ENCODE measurements at regions not wholly inside any gene's neighbourhood (a gene's known extent, or its start where the extent isn't known, plus 50 kb on each side); places are given as distances from the start of the nearest gene placed in this dataset.

- ChIA-PET POLR2A (ENCODE audit: partially characterized antibody) (no interaction called here), CTCF (ENCODE audit: partially characterized antibody) (no interaction called here)
- H3K27ac ChIP-seq (ENCODE audit: low read depth, low read length), result no peak overlapping the region
- H3K27me3 ChIP-seq (ENCODE audit: insufficient read depth, low read length), result no peaks in the 10 kb centered on the region
- Mint-ChIP-seq H3K27me3 (no peaks in the 10 kb centered on the region), H3K36me3 (no peaks in the 10 kb centered on the region), H3K4me1 (no peaks in the 10 kb centered on the region), H3K27ac (no peak overlapping the region), H3K9me3 (peaks cover 0 to 8% (median 4%) of the 10 kb centered on the region in 8 donors), H3K4me3 (no peak overlapping the region)
- no peak for DNase-seq
- H3K36me3 ChIP-seq (ENCODE audit: insufficient read depth, low read length), result no peaks in the 10 kb centered on the region
- intact Hi-C loops (cut with micrococcal nuclease), result no loop called here
- no peak overlapping the region for H3K4me3 ChIP-seq (ENCODE audit: low read length in 2 of 2)
- no peaks in the 10 kb centered on the region for H3K4me1 ChIP-seq (ENCODE audit: insufficient read depth, low read length)
- H3K9me3 ChIP-seq (ENCODE audit: control insufficient read depth in 1 of 2, low read length in 2 of 2), result no peaks in the 10 kb centered on the region
These were observed 288.3 kb upstream of the TCF4 start for GRCh38 chr18:55876254-55876653.

- H3K4me3 ChIP-seq (ENCODE audit: low read length in 2 of 2), result no peak overlapping the region
- H3K9me3 Mint-ChIP-seq, result peaks cover 0 to 9% (median 3%) of the 10 kb centered on the region in 8 donors
- no peak overlapping the region for H3K27ac Mint-ChIP-seq
- no peaks in the 10 kb centered on the region for H3K27me3 Mint-ChIP-seq
- H3K27ac ChIP-seq (ENCODE audit: low read depth, low read length), result no peak overlapping the region
- no peak for DNase-seq
- no peaks in the 10 kb centered on the region for H3K4me1 Mint-ChIP-seq
- H3K27me3 ChIP-seq (ENCODE audit: insufficient read depth, low read length), result no peaks in the 10 kb centered on the region
- H3K4me3 Mint-ChIP-seq, result no peak overlapping the region
- H3K36me3 Mint-ChIP-seq, result no peaks in the 10 kb centered on the region
- H3K9me3 ChIP-seq (ENCODE audit: control insufficient read depth in 1 of 2, low read length in 2 of 2), result no peaks in the 10 kb centered on the region
- ChIA-PET POLR2A (ENCODE audit: partially characterized antibody) (no interaction called here), CTCF (ENCODE audit: partially characterized antibody) (no interaction called here)
- no peaks in the 10 kb centered on the region for H3K36me3 ChIP-seq (ENCODE audit: insufficient read depth, low read length)
- H3K4me1 ChIP-seq (ENCODE audit: insufficient read depth, low read length), result no peaks in the 10 kb centered on the region
- intact Hi-C loops (cut with micrococcal nuclease), result no loop called here
These were observed 287.4 kb upstream of the TCF4 start for GRCh38 chr18:55875371-55875901.

GRCh38 chr18:55869556-55870501 is 281.8 kb upstream of the TCF4 start:
- intact Hi-C loops (cut with micrococcal nuclease), result no loop called here
- Histone ChIP-seq H3K27me3 (ENCODE audit: insufficient read depth, low read length) (no peaks in the 10 kb centered on the region), H3K27ac (ENCODE audit: low read depth, low read length) (no peak overlapping the region), H3K4me3 (ENCODE audit: low read length in 2 of 2) (no peak overlapping the region), H3K36me3 (ENCODE audit: insufficient read depth, low read length) (no peaks in the 10 kb centered on the region), H3K4me1 (ENCODE audit: insufficient read depth, low read length) (no peaks in the 10 kb centered on the region), H3K9me3 (ENCODE audit: control insufficient read depth in 1 of 2, low read length in 2 of 2) (no peaks in the 10 kb centered on the region)
- H3K27me3 Mint-ChIP-seq, result no peaks in the 10 kb centered on the region
- ChIA-PET POLR2A (ENCODE audit: partially characterized antibody) (no interaction called here), CTCF (ENCODE audit: partially characterized antibody) (no interaction called here)
- no peak overlapping the region for H3K4me3 Mint-ChIP-seq
- no peak for DNase-seq
- no peak overlapping the region for H3K27ac Mint-ChIP-seq
- H3K36me3 Mint-ChIP-seq, result no peaks in the 10 kb centered on the region
- no peaks in the 10 kb centered on the region for H3K4me1 Mint-ChIP-seq
- peaks cover 0 to 10% (median 2%) of the 10 kb centered on the region in 8 donors for H3K9me3 Mint-ChIP-seq

DNA sequence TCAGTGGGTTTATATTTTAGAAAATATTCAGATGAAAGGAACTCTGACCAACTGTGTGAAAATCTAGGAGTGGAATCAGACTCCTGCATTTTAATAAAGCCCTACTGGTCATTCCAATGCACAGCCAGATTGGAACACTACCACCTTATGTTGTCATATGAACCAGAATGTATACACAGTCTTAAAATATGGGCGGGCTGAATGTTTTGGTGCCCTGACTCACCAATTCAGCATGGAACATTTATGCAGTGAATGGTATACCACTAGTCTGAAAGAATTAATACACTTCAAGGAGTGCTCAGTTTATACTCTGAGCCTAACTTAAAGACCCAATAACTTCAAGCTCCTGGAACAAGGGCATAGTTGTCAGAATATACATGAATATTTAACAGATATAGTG is 280.9 kb upstream of the TCF4 start:
- CTCF ChIA-PET (ENCODE audit: partially characterized antibody), result no interaction called here

DNA sequence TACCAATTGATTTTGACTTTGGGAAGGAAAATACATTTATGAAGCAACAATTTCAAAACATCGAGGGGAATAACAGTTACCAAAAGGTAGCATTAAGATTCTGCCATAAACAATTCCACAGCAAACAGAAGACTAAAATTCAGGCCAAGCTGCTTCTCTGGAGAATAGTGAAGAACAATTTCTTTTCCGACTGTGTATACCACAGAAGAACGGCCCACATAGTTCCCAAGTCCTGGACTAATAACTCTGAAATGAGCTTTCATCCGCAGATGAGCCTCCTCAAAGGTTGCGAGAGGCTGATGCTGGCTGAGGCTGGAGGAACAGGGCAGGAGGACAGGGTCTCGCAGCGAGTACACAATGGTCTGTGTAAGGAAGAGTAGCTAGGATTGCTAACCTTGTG is 278.9 kb upstream of the TCF4 start:
- no peak overlapping the region for H3K27ac ChIP-seq (ENCODE audit: low read depth, low read length)
- intact Hi-C loops (cut with micrococcal nuclease), result no loop called here
- Mint-ChIP-seq H3K27ac (no peak overlapping the region), H3K36me3 (no peaks in the 10 kb centered on the region), H3K4me3 (no peak overlapping the region), H3K9me3 (peaks cover 0 to 6% (median 3%) of the 10 kb centered on the region in 8 donors), H3K4me1 (no peaks in the 10 kb centered on the region), H3K27me3 (no peaks in the 10 kb centered on the region)
- no peaks in the 10 kb centered on the region for H3K4me1 ChIP-seq (ENCODE audit: insufficient read depth, low read length)
- no peaks in the 10 kb centered on the region for H3K9me3 ChIP-seq (ENCODE audit: control insufficient read depth in 1 of 2, low read length in 2 of 2)
- no peak for DNase-seq
- no peaks in the 10 kb centered on the region for H3K27me3 ChIP-seq (ENCODE audit: insufficient read depth, low read length)
- ChIA-PET CTCF (ENCODE audit: partially characterized antibody) (no interaction called here), POLR2A (ENCODE audit: partially characterized antibody) (no interaction called here)
- H3K36me3 ChIP-seq (ENCODE audit: insufficient read depth, low read length), result no peaks in the 10 kb centered on the region
- H3K4me3 ChIP-seq (ENCODE audit: low read length in 2 of 2), result no peak overlapping the region

More for the DNA sequence above, 280.9 kb upstream of the TCF4 start:
- no peaks in the 10 kb centered on the region for H3K36me3 Mint-ChIP-seq
- POLR2A ChIA-PET (ENCODE audit: partially characterized antibody), result no interaction called here
- no peak overlapping the region for H3K27ac Mint-ChIP-seq
- no peak overlapping the region for H3K27ac ChIP-seq (ENCODE audit: low read depth, low read length)
- no peaks in the 10 kb centered on the region for H3K4me1 Mint-ChIP-seq
- H3K9me3 ChIP-seq (ENCODE audit: control insufficient read depth in 1 of 2, low read length in 2 of 2), result no peaks in the 10 kb centered on the region
- no peaks in the 10 kb centered on the region for H3K4me1 ChIP-seq (ENCODE audit: insufficient read depth, low read length)
- peaks cover 0 to 10% (median 2%) of the 10 kb centered on the region in 8 donors for H3K9me3 Mint-ChIP-seq
- no peaks in the 10 kb centered on the region for H3K27me3 ChIP-seq (ENCODE audit: insufficient read depth, low read length)
- H3K4me3 ChIP-seq (ENCODE audit: low read length in 2 of 2), result no peak overlapping the region
- H3K4me3 Mint-ChIP-seq, result no peak overlapping the region
- no peak for DNase-seq
- H3K27me3 Mint-ChIP-seq, result no peaks in the 10 kb centered on the region
- H3K36me3 ChIP-seq (ENCODE audit: insufficient read depth, low read length), result no peaks in the 10 kb centered on the region
- intact Hi-C loops (cut with micrococcal nuclease), result no loop called here

DNA sequence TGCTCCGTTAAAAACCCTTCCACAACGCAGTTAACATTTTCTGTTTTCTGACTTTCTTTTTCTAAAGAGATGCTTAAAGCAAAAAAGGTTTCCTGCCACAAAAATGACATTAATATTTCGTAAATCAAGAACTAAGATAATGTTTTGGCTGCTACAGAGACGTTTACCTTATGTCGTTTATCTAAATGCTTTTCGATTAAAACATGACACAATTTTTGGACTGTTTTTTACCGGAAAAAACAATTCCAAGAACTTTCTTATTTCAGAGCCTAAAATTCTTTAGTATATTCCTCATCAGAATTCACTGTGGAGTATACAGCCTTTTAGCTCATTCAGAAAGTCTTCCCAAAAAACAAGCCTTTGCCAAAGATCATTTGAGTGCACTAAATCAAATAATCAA is 278.0 kb upstream of the TCF4 start:
- CTCF ChIA-PET (ENCODE audit: partially characterized antibody), result no interaction called here
- POLR2A ChIA-PET (ENCODE audit: partially characterized antibody), result no interaction called here
- Mint-ChIP-seq H3K4me3 (no peak overlapping the region), H3K27me3 (no peaks in the 10 kb centered on the region), H3K36me3 (no peaks in the 10 kb centered on the region), H3K9me3 (peaks cover 0 to 5% (median 4%) of the 10 kb centered on the region in 8 donors), H3K27ac (no peak overlapping the region), H3K4me1 (no peaks in the 10 kb centered on the region)
- intact Hi-C loops (cut with micrococcal nuclease), result no loop called here
- H3K4me3 ChIP-seq (ENCODE audit: low read length in 2 of 2), result no peak overlapping the region
- H3K27ac ChIP-seq (ENCODE audit: low read depth, low read length), result no peak overlapping the region
- H3K36me3 ChIP-seq (ENCODE audit: insufficient read depth, low read length), result no peaks in the 10 kb centered on the region
- H3K4me1 ChIP-seq (ENCODE audit: insufficient read depth, low read length), result no peaks in the 10 kb centered on the region
- no peaks in the 10 kb centered on the region for H3K9me3 ChIP-seq (ENCODE audit: control insufficient read depth in 1 of 2, low read length in 2 of 2)
- no peak for DNase-seq
- H3K27me3 ChIP-seq (ENCODE audit: insufficient read depth, low read length), result no peaks in the 10 kb centered on the region

- Histone ChIP-seq H3K36me3 (ENCODE audit: insufficient read depth, low read length) (no peaks in the 10 kb centered on the region), H3K27ac (ENCODE audit: low read depth, low read length) (no peak overlapping the region), H3K9me3 (ENCODE audit: control insufficient read depth in 1 of 2, low read length in 2 of 2) (no peaks in the 10 kb centered on the region), H3K4me3 (ENCODE audit: low read length in 2 of 2) (no peak overlapping the region), H3K4me1 (ENCODE audit: insufficient read depth, low read length) (no peaks in the 10 kb centered on the region), H3K27me3 (ENCODE audit: insufficient read depth, low read length) (no peaks in the 10 kb centered on the region)
- H3K4me3 Mint-ChIP-seq, result no peak overlapping the region
- no peaks in the 10 kb centered on the region for H3K36me3 Mint-ChIP-seq
- H3K27ac Mint-ChIP-seq, result no peak overlapping the region
- POLR2A ChIA-PET (ENCODE audit: partially characterized antibody), result no interaction called here
- intact Hi-C loops (cut with micrococcal nuclease), result no loop called here
- no peaks in the 10 kb centered on the region for H3K27me3 Mint-ChIP-seq
- DNase-seq, result no peak
- CTCF ChIA-PET (ENCODE audit: partially characterized antibody), result no interaction called here
- peaks cover 0 to 5% (median 3%) of the 10 kb centered on the region in 8 donors for H3K9me3 Mint-ChIP-seq
- H3K4me1 Mint-ChIP-seq, result no peaks in the 10 kb centered on the region
These were observed 276.3 kb upstream of the TCF4 start for GRCh38 chr18:55864281-55864680.
